Smooth muscle cell (in vitro differentiated cells): ENCODE measurements at regions not wholly inside any gene's neighbourhood (a gene's known extent, or its start where the extent isn't known, plus 50 kb on each side); places are given as distances from the start of the nearest gene placed in this dataset.

Experiments
- DNase-seq: peaks from one replicate; lab custom pipeline; 2025; ENCODE audit not compliant: unreplicated experiment; lab: John Stamatoyannopoulos, UW
- H2AFZ ChIP-seq: fragments of 200-600 bp; sonication (generic); 2 replicates; pipeline ENCODE4 v1.6.0; 2016; ENCODE audit warnings: antibody characterized with exemption, low read depth, mild to moderate bottlenecking
- H3F3A ChIP-seq: fragments of 200-600 bp; sonication (generic); 2 replicates; pipeline ENCODE4 v1.6.0; 2017; ENCODE audit warnings: antibody characterized with exemption, low read depth
- H3K27ac ChIP-seq: fragments of 200-600 bp; sonication (generic); 2 replicates; pipeline ENCODE4 v1.5.1; 2016; ENCODE audit warnings: low read depth, mild to moderate bottlenecking
- H3K27me3 ChIP-seq: fragments of 200-600 bp; sonication (generic); 2 replicates; pipeline ENCODE4 v1.6.1; 2016; ENCODE audit warnings: low read depth, mild to moderate bottlenecking
- H3K36me3 ChIP-seq: fragments of 200-600 bp; sonication (generic); 2 replicates; pipeline ENCODE4 v1.5.1; 2016; ENCODE audit warnings: low read depth
- H3K4me1 ChIP-seq: fragments of 200-600 bp; sonication (generic); 2 replicates; pipeline ENCODE4 v1.5.1; 2016; ENCODE audit warnings: low read depth
- H3K4me2 ChIP-seq: fragments of 200-600 bp; sonication (generic); 2 replicates; pipeline ENCODE4 v1.6.0; 2016; ENCODE audit warnings: mild to moderate bottlenecking
- H3K4me3 ChIP-seq: fragments of 200-600 bp; sonication (generic); 2 replicates; pipeline ENCODE4 v1.5.1; 2016; ENCODE audit warnings: mild to moderate bottlenecking
- H3K79me2 ChIP-seq: fragments of 200-600 bp; sonication (generic); 2 replicates; pipeline ENCODE4 v1.6.0; 2016; ENCODE audit warnings: low read depth, mild to moderate bottlenecking
- H3K9ac ChIP-seq: fragments of 200-600 bp; sonication (generic); 2 replicates; pipeline ENCODE4 v1.6.0; 2016; ENCODE audit warnings: low read depth
- H3K9me3 ChIP-seq: fragments of 200-600 bp; sonication (generic); replicated peaks from 2 replicates; pipeline ENCODE4 v1.5.1; 2016; ENCODE audit warnings: low read depth
- H4K20me1 ChIP-seq: fragments of 200-600 bp; sonication (generic); 2 replicates; pipeline ENCODE4 v1.6.0; 2016; ENCODE audit warnings: low read depth
- WGBS: methylation state at CpG from one replicate; pipeline ENCODE4 v1.1.7; 2016; ENCODE audit warnings: low lambda C conversion rate; 5-methylcytosine and 5-hydroxymethylcytosine counted together
- TF ChIP-seq, protein P1 (sequence below): fragments of 200-600 bp; sonication (generic); IDR thresholded peaks from 2 replicates; pipeline ENCODE4 v1.5.1; 2017; ENCODE audit warnings: borderline replicate concordance, mild to moderate bottlenecking, antibody characterized with exemption; ENCODE audit not compliant: insufficient read depth, poor library complexity, severe bottlenecking

DNA sequence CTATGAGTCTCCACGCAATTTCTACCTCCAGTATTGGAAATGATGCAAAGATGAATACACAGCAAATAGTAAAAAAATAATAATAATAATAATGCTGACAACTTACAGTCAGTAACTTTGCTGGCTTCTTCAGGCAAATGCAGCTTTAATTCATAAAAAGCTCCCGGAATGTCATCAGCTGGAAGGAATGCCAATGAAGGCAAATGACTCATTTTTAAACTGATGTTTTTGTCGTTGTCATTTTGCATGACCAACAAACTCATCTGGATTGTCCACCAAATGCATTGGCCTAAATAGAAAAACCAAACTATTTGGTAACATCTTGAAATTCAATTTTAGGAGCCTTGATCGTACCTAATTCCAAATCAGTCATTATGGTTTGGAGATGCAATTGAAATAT is 217.1 kb downstream of the ALDH8A1 start:
- Histone ChIP-seq H2AFZ (no peak overlapping the region), H3F3A (no peaks in the 10 kb centered on the region), H3K79me2 (no peaks in the 10 kb centered on the region), H4K20me1 (no peaks in the 10 kb centered on the region), H3K4me3 (no peak overlapping the region), H3K27me3 (no peaks in the 10 kb centered on the region), H3K27ac (no peak overlapping the region), H3K9me3 (no peaks in the 10 kb centered on the region), H3K36me3 (no peaks in the 10 kb centered on the region), H3K4me2 (no peak overlapping the region), H3K9ac (no peak overlapping the region), H3K4me1 (no peaks in the 10 kb centered on the region)
- 36% methylated on average over 4 of the region's 4 CpGs for WGBS
- TF ChIP-seq, protein P1, sequence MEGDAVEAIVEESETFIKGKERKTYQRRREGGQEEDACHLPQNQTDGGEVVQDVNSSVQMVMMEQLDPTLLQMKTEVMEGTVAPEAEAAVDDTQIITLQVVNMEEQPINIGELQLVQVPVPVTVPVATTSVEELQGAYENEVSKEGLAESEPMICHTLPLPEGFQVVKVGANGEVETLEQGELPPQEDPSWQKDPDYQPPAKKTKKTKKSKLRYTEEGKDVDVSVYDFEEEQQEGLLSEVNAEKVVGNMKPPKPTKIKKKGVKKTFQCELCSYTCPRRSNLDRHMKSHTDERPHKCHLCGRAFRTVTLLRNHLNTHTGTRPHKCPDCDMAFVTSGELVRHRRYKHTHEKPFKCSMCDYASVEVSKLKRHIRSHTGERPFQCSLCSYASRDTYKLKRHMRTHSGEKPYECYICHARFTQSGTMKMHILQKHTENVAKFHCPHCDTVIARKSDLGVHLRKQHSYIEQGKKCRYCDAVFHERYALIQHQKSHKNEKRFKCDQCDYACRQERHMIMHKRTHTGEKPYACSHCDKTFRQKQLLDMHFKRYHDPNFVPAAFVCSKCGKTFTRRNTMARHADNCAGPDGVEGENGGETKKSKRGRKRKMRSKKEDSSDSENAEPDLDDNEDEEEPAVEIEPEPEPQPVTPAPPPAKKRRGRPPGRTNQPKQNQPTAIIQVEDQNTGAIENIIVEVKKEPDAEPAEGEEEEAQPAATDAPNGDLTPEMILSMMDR: no peak
- DNase-seq: no peak

DNA sequence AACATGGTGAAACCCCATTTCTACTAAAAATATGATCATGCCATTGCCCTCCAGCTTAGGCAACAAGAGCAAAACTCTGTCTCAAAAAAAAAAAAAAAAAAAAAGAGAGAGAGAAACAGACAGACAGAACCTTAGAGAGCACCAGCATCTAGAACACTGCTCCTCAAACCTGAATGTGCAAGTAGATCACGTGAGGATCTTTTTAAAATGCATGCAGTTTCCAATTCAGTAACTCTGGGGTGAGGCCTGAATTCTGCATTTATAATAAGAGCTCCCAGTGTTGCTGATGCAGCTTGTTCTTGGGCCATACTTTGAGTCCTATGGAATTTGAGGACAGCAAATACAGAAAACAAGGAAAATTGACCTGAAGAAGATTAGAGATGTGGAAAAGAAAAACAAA is 218.3 kb downstream of the ALDH8A1 start:
- WGBS: 77% methylated on average over 1 of the region's 1 CpG

DNA sequence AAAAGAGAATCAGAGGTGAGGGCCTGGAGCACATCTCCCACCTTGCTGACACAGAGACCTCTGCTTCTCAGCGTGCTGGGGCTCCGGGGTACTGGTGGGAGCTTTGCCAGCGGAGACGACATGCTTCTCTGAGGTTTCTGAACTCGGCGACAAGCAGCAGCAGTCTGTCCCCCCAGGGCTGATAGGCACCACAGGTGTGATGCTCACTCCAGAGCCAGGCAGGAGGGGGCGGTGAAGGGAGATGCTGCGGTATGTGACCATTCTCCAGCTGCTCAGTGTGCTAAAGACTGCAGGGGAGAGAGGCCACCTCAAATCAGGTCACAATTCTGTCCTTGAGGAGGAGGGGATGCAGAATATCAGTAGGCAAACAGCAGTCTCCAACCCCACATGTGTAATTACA is 219.9 kb downstream of the ALDH8A1 start:
- Histone ChIP-seq H4K20me1 (no peaks in the 10 kb centered on the region), H3K4me2 (no peak overlapping the region), H3K9me3 (no peaks in the 10 kb centered on the region), H3K27me3 (no peaks in the 10 kb centered on the region), H2AFZ (no peak overlapping the region), H3K4me1 (no peaks in the 10 kb centered on the region), H3K27ac (no peak overlapping the region), H3K36me3 (no peaks in the 10 kb centered on the region), H3F3A (no peaks in the 10 kb centered on the region), H3K79me2 (no peaks in the 10 kb centered on the region), H3K4me3 (no peak overlapping the region), H3K9ac (no peak overlapping the region)
- DNase-seq: no peak
- 66% methylated on average over 8 of the region's 8 CpGs for WGBS
- TF ChIP-seq, protein P1: no peak

More for the DNA sequence above, 218.3 kb downstream of the ALDH8A1 start:
- Histone ChIP-seq H3K27ac (no peak overlapping the region), H3F3A (no peaks in the 10 kb centered on the region), H3K4me3 (no peak overlapping the region), H3K9ac (no peak overlapping the region), H3K27me3 (no peaks in the 10 kb centered on the region), H2AFZ (no peak overlapping the region), H3K36me3 (no peaks in the 10 kb centered on the region), H3K4me2 (no peak overlapping the region), H4K20me1 (no peaks in the 10 kb centered on the region), H3K79me2 (no peaks in the 10 kb centered on the region), H3K9me3 (no peaks in the 10 kb centered on the region), H3K4me1 (no peaks in the 10 kb centered on the region)
- TF ChIP-seq, protein P1: no peak
- DNase-seq: no peak

DNA sequence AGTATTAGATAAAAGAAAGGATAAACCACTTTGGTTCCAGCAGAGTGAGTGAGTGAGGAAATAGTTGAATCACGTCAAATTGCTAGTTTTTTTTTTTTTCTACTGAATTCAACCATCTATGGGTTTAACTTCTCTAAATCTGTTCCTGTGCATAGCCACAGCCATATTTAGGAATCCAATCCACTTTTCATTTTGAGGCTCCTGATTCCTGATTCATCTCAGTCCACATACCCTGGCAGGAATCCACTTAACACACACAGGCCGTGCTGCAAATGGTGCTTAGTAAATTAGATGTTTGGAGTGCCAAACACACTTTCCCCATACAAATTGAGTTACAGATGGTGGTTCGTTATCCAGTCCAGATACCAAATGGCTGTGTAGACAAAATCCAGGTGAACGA is 220.3 kb downstream of the ALDH8A1 start:
- Histone ChIP-seq H3K36me3 (no peaks in the 10 kb centered on the region), H4K20me1 (no peaks in the 10 kb centered on the region), H2AFZ (no peak overlapping the region), H3K4me2 (no peak overlapping the region), H3K4me1 (no peaks in the 10 kb centered on the region), H3K9me3 (no peaks in the 10 kb centered on the region), H3K27me3 (no peaks in the 10 kb centered on the region), H3F3A (no peaks in the 10 kb centered on the region), H3K9ac (no peak overlapping the region), H3K4me3 (no peak overlapping the region), H3K79me2 (no peaks in the 10 kb centered on the region), H3K27ac (no peak overlapping the region)
- 74% methylated on average over 4 of the region's 4 CpGs for WGBS
- DNase-seq: no peak
- TF ChIP-seq, protein P1: no peak
